HepG2 (cell line): ENCODE measurements at regions not wholly inside any gene's neighbourhood (a gene's known extent, or its start where the extent isn't known, plus 50 kb on each side); places are given as distances from the start of the nearest gene placed in this dataset.
"Not testable (repeated sequence)": the region's sequence is repeated elsewhere in the genome, so short reads cannot be mapped to it uniquely, and the experiment has no call there.

Experiments used
- ATAC-seq: fragments of 200-7000 bp; cut with Tn5 transposase; 3 replicates; pipeline ENCODE4 v1.9.1; 2020; ENCODE audit warnings: mild to moderate bottlenecking, moderate library complexity
- BruUV-seq: library from RNA; stranded (reverse); fragments of 400-500 nt; replicated peaks from 2 replicates; lab custom pipeline; 2021; lab: Mats Ljungman, UMichigan
- CTCF ChIA-PET: fragments of 300-600 bp; formaldehyde crosslinking; extraction: SDS; loops from one replicate; lab custom pipeline; 2021; ENCODE audit warnings: low total read pairs, inconsistent platforms, low intra/inter-chr PET ratio; lab: Yijun Ruan, JAX
- POLR2A ChIA-PET: fragments of 350-600 bp; sonication (Branson Sonifier 250); formaldehyde crosslinking; loops from one replicate; lab custom pipeline; 2020; ENCODE audit warnings: antibody characterized with exemption, inconsistent platforms; lab: Yijun Ruan, JAX
- DNase-seq: peaks from one replicate; pipeline ENCODE4 v3.0.0-alpha.2; 2015; ENCODE audit warnings: low spot score
- FAIRE-seq: peaks from 3 replicates; lab custom pipeline; 2011; peaks lifted over from hg19 to GRCh38; lab: Jason Lieb, UNC
- H2AFZ ChIP-seq: one replicate; pipeline ENCODE4 v1.6.1; 2011; ENCODE audit warnings: low read length, inconsistent platforms
- H3K27ac ChIP-seq: fragments of 300-600 bp; 3 replicates; pipeline ENCODE4 v1.8.0; 2011; ENCODE audit warnings: mixed run types, mild to moderate bottlenecking, mixed read lengths, low read length, inconsistent platforms; ENCODE audit not compliant: insufficient read depth; ENCODE audit errors: extremely low read length
- H3K27me3 ChIP-seq, 2 experiments: fragments of 200-600 bp in 1 of 2; 2 replicates in 1 of 2; 3 replicates in 1 of 2; pipeline versions ENCODE4 v1.6.0 to v1.8.0; 2011; ENCODE audit warnings: low read length in 2 of 2, mild to moderate bottlenecking in 2 of 2, moderate library complexity in 2 of 2, inconsistent platforms in 1 of 2; ENCODE audit not compliant: insufficient read depth in 2 of 2, control insufficient read depth in 1 of 2
- H3K36me3 ChIP-seq, 2 experiments: fragments of 200-600 bp in 1 of 2; replicated peaks in 1 of 2; 2 replicates in 1 of 2; 3 replicates in 1 of 2; pipeline versions ENCODE4 v1.5.1 to v1.8.0; 2011; ENCODE audit warnings: low read length in 2 of 2, inconsistent platforms in 1 of 2; ENCODE audit not compliant: insufficient read depth in 2 of 2, control insufficient read depth in 1 of 2
- H3K4me1 ChIP-seq: 2 replicates; pipeline ENCODE4 v1.5.1; 2012; ENCODE audit warnings: low read length, inconsistent platforms; ENCODE audit not compliant: insufficient read depth
- H3K4me2 ChIP-seq: 2 replicates; pipeline ENCODE4 v1.6.0; 2011; ENCODE audit warnings: low read depth, low read length, inconsistent platforms
- H3K4me3 ChIP-seq, 3 experiments: fragments of 200-600 bp in 1 of 3; sonication (generic), shearing (Covaris generic) in 1 of 3; replicated peaks in 1 of 3; 2 replicates each; pipeline ENCODE4 v1.5.1; 2011 to 2016; ENCODE audit warnings: low read length in 3 of 3, inconsistent platforms in 2 of 3, low read depth in 2 of 3, mild to moderate bottlenecking in 2 of 3, control low read depth in 1 of 3, mixed read lengths in 1 of 3; ENCODE audit not compliant: insufficient read depth in 1 of 3
- H3K79me2 ChIP-seq: one replicate; pipeline ENCODE4 v1.6.1; 2011; ENCODE audit warnings: low read length, inconsistent platforms; ENCODE audit not compliant: insufficient read depth
- H3K9ac ChIP-seq: 2 replicates; pipeline ENCODE4 v1.6.0; 2011; ENCODE audit warnings: mild to moderate bottlenecking, low read depth, low read length, inconsistent platforms; ENCODE audit not compliant: insufficient read depth
- H3K9me3 ChIP-seq: 2 replicates; pipeline ENCODE4 v1.5.1; 2012; ENCODE audit warnings: mild to moderate bottlenecking, low read length
- H4K20me1 ChIP-seq: 2 replicates; pipeline ENCODE4 v1.6.0; 2011; ENCODE audit warnings: inconsistent platforms, mild to moderate bottlenecking, low read length, moderate library complexity; ENCODE audit not compliant: insufficient read depth
- WGBS: methylation state at CpG from one replicate; pipeline ENCODE4 v1.1.6; 2017; ENCODE audit warnings: low lambda C conversion rate; 5-methylcytosine and 5-hydroxymethylcytosine counted together
- in situ Hi-C: cut with HindIII; loops from 2 replicates; pipeline ENCODE4 v1.10.0; 2017; ENCODE audit warnings: low pct_unique_long_range_greater_than_20kb; ENCODE audit not compliant: extremely low pct_ligation_motif_present
- intact Hi-C: fragments of 100-400 bp; cut with micrococcal nuclease; formaldehyde crosslinking; loops from one replicate; pipeline ENCODE4 v1.10.0; 2022; ENCODE audit not compliant: unreplicated experiment

- BruUV-seq, POLR2A ChIA-PET, H4K20me1 ChIP-seq, DNase-seq, in situ Hi-C loops, H3K4me2 ChIP-seq, H3K9ac ChIP-seq, H3K27ac ChIP-seq, H2AFZ ChIP-seq, H3K79me2 ChIP-seq, H3K27me3 ChIP-seq, H3K9me3 ChIP-seq, CTCF ChIA-PET, FAIRE-seq, H3K36me3 ChIP-seq, ATAC-seq, H3K4me1 ChIP-seq, H3K4me3 ChIP-seq, intact Hi-C loops: not testable (repeated sequence)
- no CpG with 5 or more reads among the region's 1 CpG for WGBS
Measured at GRCh38 chr1:149349448-149349847, 125.4 kb upstream of the NBPF19 start.

GRCh38 chr1:149352205-149352604 is 122.6 kb upstream of the NBPF19 start:
- H3K9ac ChIP-seq, FAIRE-seq, H2AFZ ChIP-seq, H3K36me3 ChIP-seq, CTCF ChIA-PET, POLR2A ChIA-PET, H3K4me1 ChIP-seq, H3K27me3 ChIP-seq, BruUV-seq, in situ Hi-C loops, H4K20me1 ChIP-seq, ATAC-seq, DNase-seq, H3K4me3 ChIP-seq, H3K9me3 ChIP-seq, H3K4me2 ChIP-seq, H3K79me2 ChIP-seq, H3K27ac ChIP-seq, intact Hi-C loops: not testable (repeated sequence)
- WGBS: no CpG with 5 or more reads among the region's 1 CpG

GRCh38 chr1:149354579-149354978 is 120.3 kb upstream of the NBPF19 start:
- in situ Hi-C loops, ATAC-seq, intact Hi-C loops, H3K4me1 ChIP-seq, H2AFZ ChIP-seq, H4K20me1 ChIP-seq, H3K27me3 ChIP-seq, H3K27ac ChIP-seq, H3K36me3 ChIP-seq, FAIRE-seq, CTCF ChIA-PET, H3K9ac ChIP-seq, H3K9me3 ChIP-seq, DNase-seq, BruUV-seq, H3K4me2 ChIP-seq, H3K4me3 ChIP-seq, H3K79me2 ChIP-seq, POLR2A ChIA-PET: not testable (repeated sequence)
- no CpG with 5 or more reads among the region's 2 CpGs for WGBS

- H3K9ac ChIP-seq, H3K4me3 ChIP-seq, ATAC-seq, H3K79me2 ChIP-seq, H3K36me3 ChIP-seq, H3K4me1 ChIP-seq, H3K9me3 ChIP-seq, H3K27ac ChIP-seq, POLR2A ChIA-PET, H4K20me1 ChIP-seq, DNase-seq, FAIRE-seq, H3K27me3 ChIP-seq, BruUV-seq, in situ Hi-C loops, CTCF ChIA-PET, H2AFZ ChIP-seq, H3K4me2 ChIP-seq, intact Hi-C loops: not testable (repeated sequence)
- no CpG with 5 or more reads among the region's 1 CpG for WGBS
Measured at GRCh38 chr1:149355748-149356147, 119.1 kb upstream of the NBPF19 start.
